Activated CD4-positive, alpha-beta T cell treated with anti-CD3 and anti-CD28 coated beads, Interleukin-2, amount 50 U/mL, for 4 hours (primary cell): ENCODE measurements at regions not wholly inside any gene's neighbourhood (a gene's known extent, or its start where the extent isn't known, plus 50 kb on each side); places are given as distances from the start of the nearest gene placed in this dataset.

Source experiments
- DNase-seq, 2 experiments: peaks; one replicate each; pipeline ENCODE4 v3.0.0-alpha.2; 2020

- no peak for DNase-seq
Measured at GRCh38 chr17:79500745-79501618, 109.9 kb downstream of the RBFOX3 start.

DNA sequence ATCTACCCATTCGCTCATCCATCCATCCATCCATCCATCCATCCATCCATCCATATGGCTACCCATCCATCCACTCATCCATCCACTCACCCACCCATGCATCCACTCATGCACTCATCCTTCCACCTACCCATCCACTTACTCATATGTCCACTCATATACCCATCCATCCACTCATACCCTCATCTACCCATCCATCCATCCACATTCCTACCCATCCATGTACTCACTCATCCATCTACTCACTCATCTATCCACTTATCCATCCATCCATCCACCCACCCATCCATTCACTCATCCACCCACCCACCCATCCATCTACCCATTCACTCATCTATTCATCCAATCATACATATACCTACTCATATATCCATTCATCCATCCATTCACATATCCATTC is 112.0 kb downstream of the RBFOX3 start:
- DNase-seq, result no peak

DNA sequence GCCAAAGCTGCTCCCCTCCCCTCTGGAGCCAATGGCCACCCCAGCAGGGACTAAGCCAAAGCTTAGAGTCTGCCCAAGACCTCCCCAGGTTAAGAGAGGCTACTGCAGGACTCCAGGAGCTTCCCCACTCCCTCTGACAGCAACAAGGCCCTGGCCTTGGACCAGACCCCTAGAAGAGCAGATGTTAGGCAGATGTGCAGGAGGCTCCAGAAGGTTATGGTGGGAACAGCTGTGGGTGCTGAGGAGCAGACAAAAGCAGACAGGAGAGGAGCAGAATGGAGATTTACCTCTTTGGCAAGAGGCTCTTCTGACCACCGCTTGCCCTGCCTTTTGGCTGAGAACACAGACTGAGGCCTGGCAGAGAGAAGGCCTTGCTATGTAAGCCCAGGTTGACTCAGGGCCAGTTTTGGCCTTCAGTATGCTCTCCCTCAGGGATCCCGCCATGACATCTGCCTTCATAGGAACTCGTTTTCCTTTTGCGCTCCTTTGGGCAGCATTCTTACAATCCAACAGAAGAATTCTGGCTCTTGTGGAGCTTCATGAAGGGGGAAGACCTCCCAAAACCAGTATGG is 113.0 kb downstream of the RBFOX3 start:
- DNase-seq, result no peak

DNA sequence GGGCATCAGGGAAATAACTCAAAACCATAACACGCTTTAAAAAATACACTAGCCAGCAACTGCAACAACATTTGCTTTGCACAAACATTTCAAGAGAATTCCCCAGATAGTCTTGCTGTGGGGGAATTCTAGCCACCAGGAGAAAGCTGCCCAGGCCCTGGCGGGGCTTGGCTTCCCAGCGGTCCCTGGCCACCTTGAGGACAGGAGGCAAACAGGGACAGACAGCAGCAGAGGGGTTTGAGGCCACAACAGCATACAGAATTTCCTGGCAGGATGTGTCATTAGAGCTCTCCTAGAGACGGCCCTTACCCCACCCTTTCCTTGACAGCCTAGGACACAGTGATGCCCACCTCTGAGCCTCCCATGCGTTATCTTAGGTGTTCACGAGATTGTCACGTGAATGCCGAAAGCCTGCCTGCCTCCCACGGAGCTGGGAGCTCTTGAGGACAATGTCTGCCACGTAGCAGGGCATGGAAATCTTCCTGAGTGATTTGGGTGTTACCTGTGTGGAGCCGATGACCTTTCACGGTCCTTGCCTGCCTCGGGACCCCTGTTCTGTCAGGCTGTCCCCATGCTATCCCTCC is 114.3 kb downstream of the RBFOX3 start:
- no peak for DNase-seq

- DNase-seq, result no peak
Measured at GRCh38 chr17:79495665-79496064, 115.2 kb downstream of the RBFOX3 start.

GRCh38 chr17:79491006-79491405 is 119.8 kb downstream of the RBFOX3 start:
- no peak for DNase-seq

DNA sequence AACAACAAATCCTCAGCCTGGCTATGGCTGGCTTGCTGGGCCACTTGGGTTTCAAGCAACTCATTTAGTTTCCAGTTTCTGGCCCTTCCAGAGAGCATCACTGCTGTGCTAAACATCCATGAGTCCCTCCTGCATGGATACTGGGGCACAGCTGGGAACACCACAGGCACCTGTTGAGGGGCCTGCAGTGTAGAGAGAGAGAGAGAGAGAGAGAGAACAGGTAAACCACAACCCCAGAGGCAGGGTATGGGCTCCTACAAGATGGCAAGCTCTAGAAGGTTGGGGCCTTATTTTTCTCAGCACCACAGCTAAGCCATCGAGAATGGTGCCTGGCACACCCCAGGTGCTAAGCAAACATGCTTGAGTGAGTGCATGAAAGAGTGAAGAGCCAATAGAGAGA is 120.3 kb downstream of the RBFOX3 start:
- no peak for DNase-seq

- DNase-seq, result no peak
Measured at GRCh38 chr17:79487149-79487548, 123.7 kb downstream of the RBFOX3 start.

- no peak for DNase-seq
Measured at GRCh38 chr17:79485991-79486390, 124.9 kb downstream of the RBFOX3 start.

DNA sequence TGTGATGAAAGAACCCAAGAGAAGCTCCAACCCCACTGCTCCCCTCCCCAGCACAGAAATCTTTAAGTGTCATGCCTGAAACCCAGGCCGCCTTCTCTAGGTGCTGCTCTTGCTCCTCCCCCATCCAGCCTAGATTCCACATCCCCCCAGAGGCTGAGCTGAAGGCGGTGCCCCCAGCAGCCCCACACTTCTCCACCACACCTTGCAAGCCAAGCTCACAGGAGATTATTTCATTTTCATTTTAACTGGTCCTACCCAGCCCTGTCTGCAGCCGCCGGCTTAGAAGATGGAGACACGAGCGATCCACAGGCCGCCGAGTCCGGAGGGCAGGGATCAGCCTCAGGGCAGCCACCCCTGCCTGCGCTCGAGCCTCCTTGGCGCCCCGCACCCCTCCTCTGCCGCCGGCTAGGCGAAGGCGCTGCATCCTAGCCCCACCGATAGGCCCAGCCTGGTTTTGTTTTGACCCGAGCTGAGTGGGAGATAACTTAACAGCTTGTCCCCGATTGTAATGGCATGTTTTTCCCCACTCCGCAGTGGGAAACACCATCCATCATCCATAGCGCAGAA is 125.3 kb downstream of the RBFOX3 start:
- DNase-seq, result no peak

DNA sequence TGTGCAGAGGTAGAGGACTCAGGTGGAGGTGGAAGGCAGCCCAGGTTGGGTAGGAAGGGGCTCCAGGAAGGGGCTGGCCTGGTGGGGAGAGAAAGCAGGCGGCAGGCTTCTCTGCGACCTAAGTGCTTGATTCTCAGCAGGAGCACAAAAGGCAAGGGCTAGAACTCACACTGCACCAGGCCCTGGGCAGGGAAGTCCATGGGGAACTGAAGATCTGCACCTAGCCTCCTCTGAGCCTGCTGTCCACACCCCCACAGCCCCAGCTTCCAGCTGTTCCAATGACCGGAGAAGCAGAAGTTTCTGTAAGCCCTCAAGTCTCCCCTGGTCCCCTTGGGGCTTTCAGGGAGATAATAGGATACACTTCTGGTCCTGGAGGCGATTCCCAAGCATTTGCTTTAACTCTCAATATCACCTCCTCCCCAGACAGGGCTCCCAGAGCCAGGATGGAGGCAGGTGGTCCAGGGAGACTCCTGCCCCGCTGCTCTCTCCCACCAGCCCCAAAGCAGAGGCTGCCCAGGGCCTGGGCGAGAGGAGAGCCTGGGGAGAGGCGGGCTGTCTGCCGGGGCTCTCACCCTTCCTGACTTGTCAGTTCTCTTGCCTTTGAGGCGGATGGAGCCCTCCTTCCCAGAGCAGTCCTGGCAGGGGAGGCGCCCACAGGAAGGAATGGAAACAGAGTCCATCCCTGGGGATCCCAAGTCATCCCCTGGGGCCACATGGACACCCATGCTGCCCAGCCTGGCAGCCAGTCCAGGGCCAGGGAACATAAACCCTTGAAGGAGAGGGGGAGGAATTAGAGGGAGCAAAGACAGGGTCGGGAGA is 126.0 kb downstream of the RBFOX3 start:
- no peak for DNase-seq

DNA sequence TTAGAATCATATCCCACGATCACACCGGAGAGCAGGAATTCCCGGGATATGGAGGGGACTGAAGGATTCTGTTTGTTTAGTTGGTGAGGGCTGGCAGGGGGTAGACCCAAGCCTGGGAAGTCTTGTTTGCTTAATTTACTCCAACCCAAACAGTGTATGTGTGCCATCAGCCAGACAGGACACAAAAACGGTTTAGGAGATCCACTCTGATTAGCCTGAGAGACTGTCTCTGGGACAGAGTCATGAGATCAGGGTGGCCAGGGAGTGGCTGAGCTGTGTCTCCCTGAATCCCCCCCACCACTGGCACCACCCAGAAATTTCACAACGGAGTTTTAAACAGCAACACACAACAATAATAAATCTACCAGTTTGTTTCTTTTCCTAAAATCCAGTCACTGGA is 127.0 kb downstream of the RBFOX3 start:
- DNase-seq, result no peak

GRCh38 chr17:79482727-79483521 is 127.9 kb downstream of the RBFOX3 start:
- DNase-seq, result no peak

- DNase-seq, result no peak
Measured at GRCh38 chr17:79479876-79480275, 131.0 kb downstream of the RBFOX3 start.

DNA sequence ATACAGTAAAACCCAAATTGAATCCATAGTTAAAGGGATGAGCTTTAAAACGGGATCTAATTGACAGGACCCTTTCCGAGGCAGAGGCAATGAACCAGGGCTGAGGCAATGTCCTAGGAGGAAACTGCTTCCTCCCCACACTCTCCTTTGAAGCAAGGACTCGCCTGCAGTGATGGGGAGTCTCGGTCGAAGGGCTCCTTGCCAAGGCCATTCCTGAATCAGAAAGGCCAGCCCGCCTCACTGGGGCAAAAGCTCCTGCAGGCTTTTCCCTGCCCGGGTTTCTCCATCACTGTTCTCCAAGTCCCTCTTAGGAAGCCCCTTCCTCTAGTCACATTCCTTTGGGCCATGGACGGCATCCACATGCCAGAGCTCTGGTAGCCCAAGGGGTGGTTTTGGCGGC is 132.0 kb downstream of the RBFOX3 start:
- no peak for DNase-seq

- DNase-seq, result no peak
Measured at GRCh38 chr17:79478051-79478461, 132.8 kb downstream of the RBFOX3 start.

DNA sequence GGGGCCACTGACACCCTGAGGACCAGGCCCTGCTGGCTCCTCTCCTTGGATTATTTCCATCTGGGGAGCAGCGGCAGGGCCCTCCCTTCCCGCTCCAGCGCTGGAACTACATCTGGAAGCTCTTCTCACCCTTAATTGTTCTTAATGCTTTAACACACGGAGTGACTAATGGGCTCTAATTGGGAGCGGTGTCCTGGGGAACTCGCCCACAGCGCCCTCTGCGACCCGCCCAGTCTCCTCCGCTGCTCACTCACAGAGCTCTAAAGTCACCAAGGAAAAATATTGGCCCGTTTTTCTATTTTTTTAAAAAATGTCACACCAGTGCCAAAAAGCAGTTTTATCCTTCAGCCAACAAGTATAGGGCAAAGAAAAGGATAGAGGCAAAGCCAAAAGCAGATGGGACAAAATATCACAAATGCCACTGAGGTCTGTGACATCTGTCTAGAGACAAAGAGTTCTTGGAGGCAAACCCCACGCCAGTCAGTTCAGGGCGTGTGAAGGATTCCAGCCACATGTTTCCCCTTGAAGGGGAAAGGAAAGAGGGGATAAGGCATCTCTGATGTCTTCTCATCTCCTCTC is 134.7 kb downstream of the RBFOX3 start:
- DNase-seq, result no peak

- no peak for DNase-seq
Measured at GRCh38 chr17:79473876-79474440, 136.9 kb downstream of the RBFOX3 start.

- no peak for DNase-seq
Measured at GRCh38 chr17:79473111-79473875, 137.6 kb downstream of the RBFOX3 start.

GRCh38 chr17:79470754-79471153 is 140.1 kb downstream of the RBFOX3 start:
- no peak for DNase-seq

DNA sequence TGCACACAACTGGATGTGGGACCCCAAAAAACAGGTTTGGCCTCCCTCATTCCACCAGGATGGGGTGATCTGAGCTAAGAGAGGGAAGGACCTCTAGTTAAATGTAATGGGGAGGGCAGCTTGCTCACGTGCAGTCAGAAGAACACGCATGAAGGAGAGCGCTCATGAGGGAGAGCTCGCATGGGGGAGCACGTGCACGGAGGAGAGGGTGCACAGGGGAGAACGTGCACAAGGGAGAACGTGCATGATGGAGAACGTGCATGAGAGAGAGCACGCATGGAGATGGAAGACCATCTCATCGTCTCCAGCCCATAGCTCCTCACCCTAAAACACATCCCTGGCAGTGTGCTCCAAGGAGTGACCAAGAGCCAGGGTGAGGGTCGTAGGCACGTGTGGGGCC is 141.2 kb downstream of the RBFOX3 start:
- DNase-seq, result no peak
